Activated CD4-positive, alpha-beta memory T cell treated with anti-CD3 and anti-CD28 coated beads, Interleukin-2, amount 10 ng/mL, durations not matched to agents 7 days and 5 days (primary cell): ENCODE measurements at regions not wholly inside any gene's neighbourhood (a gene's known extent, or its start where the extent isn't known, plus 50 kb on each side); places are given as distances from the start of the nearest gene placed in this dataset.

Experiments
- CTCF ChIA-PET: fragments of 350-600 bp; sonication (Branson Sonifier 250); formaldehyde crosslinking; loops from one replicate; lab custom pipeline; 2021; ENCODE audit warnings: antibody characterized with exemption, inconsistent platforms; lab: Charles Lee
- POLR2A ChIA-PET: fragments of 350-600 bp; sonication (Branson Sonifier 250); formaldehyde crosslinking; loops from one replicate; lab custom pipeline; 2021; ENCODE audit warnings: antibody characterized with exemption; lab: Charles Lee
- DNase-seq: peaks from one replicate; pipeline ENCODE4 v3.0.0-alpha.2; 2020
- H3K27ac Mint-ChIP-seq: one replicate; pipeline ENCODE4 v1.8.0; 2021; ENCODE audit warnings: mild to moderate bottlenecking, mixed read lengths
- H3K27me3 Mint-ChIP-seq: one replicate; pipeline ENCODE4 v1.8.0; 2021; ENCODE audit warnings: mixed read lengths
- H3K36me3 Mint-ChIP-seq: one replicate; pipeline ENCODE4 v1.8.0; 2021; ENCODE audit warnings: low read depth, mixed read lengths
- H3K4me1 Mint-ChIP-seq: one replicate; pipeline ENCODE4 v1.8.0; 2021; ENCODE audit warnings: mixed read lengths
- H3K4me3 Mint-ChIP-seq: one replicate; pipeline ENCODE4 v1.8.0; 2021; ENCODE audit warnings: mild to moderate bottlenecking, mixed read lengths
- H3K9me3 Mint-ChIP-seq: one replicate; pipeline ENCODE4 v1.8.0; 2021; ENCODE audit warnings: mixed read lengths

DNA sequence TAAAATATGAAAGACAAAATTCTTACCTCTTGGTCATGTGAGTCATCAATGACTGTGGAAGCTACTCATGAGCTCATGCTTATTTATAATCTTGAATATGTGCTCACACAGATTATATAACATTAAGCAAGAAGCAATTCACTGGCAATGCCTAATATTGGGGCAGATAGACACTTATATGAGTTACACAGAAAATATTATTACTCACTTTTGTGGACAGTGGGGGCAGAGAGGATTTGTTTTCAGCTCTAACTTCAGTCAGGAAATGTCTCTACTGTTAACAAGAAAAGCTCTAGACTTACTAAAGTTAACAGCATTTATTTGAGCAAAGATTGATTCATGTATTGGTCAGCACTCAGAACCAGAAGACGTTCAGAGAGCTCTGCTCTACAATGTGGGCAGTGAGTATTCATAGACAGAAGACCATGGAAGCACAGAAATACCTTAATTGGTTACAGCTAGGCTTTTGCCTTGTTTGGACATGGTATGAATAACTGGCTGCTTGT, 85.8 kb upstream of the AHI1 start:
- no peak overlapping the region for H3K27ac Mint-ChIP-seq

DNA sequence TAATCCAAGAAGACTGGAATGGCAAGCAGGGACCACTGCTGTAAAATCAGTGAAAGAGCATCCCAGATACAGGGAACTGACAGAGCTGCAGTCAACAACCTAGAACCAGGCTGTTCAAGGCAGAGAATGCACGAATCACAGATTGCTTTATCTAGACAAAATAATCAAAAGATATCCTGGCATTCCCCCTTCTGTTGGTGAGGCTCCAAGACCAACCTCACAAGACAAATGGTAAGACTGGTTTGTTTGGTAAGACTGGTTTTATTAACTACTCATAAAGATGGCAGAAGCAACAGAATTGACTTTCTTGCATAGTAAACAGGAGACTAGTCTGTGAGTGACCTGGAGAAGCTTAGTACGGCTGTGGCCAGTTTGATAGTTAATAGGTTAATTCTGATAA, 88.8 kb upstream of the AHI1 start:
- Mint-ChIP-seq H3K9me3 (peaks cover 35% of the 10 kb centered on the region), H3K4me1 (peaks cover 41% of the 10 kb centered on the region), H3K36me3 (peaks cover 71% of the 10 kb centered on the region), H3K4me3 (peak overlapping the region; percentile 30), H3K27me3 (no peaks in the 10 kb centered on the region), H3K27ac (peak overlapping the region; percentile 64)
- POLR2A ChIA-PET, result interaction anchor here (0.9 to 2.1 kb wide), 4 partner anchors 9 to 49 kb away, joined by 3 to 9 read pairs (median 6); no protein-coding TSS in a partner anchor
- CTCF ChIA-PET, result interaction anchor here (1.2 to 1.3 kb wide), 2 partner anchors 48 to 50 kb away, joined by 3 to 6 read pairs; no protein-coding TSS in a partner anchor
- DNase-seq, result no peak

More for the DNA sequence above, 85.8 kb upstream of the AHI1 start:
- peaks cover 36% of the 10 kb centered on the region for H3K4me1 Mint-ChIP-seq
- CTCF ChIA-PET, result interaction anchor here (0.9 kb wide), 1 partner anchor 48 kb away, joined by 3 read pairs; no protein-coding TSS in a partner anchor
- DNase-seq, result no peak
- no peak overlapping the region for H3K4me3 Mint-ChIP-seq
- POLR2A ChIA-PET, result no interaction called here
- H3K36me3 Mint-ChIP-seq, result peaks cover 52% of the 10 kb centered on the region
- no peaks in the 10 kb centered on the region for H3K27me3 Mint-ChIP-seq
- H3K9me3 Mint-ChIP-seq, result peaks cover 20% of the 10 kb centered on the region

DNA sequence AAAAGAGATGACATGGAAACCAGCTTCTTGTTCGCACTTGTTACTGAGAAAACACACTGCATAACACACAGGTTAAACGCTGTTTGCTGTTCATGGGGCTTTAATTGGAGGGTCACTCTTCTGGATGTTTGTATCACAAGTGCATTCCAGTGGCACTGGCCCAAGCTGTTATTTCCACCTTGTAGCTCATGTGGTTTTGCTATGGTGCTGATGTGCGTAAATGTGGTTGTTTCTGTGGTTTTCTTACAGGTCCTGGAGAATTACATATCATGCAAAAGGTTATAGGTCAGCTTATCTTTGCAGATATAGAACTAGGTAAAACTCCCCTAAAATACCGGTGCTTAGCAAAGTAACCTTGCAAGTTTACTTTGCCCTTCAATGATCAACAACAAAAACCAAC, 89.3 kb upstream of the AHI1 start:
- peak overlapping the region; percentile 30 for H3K4me3 Mint-ChIP-seq
- POLR2A ChIA-PET, result interaction anchor here (0.9 to 2.1 kb wide), 4 partner anchors 9 to 49 kb away, joined by 3 to 9 read pairs (median 6); no protein-coding TSS in a partner anchor
- H3K9me3 Mint-ChIP-seq, result peaks cover 34% of the 10 kb centered on the region
- peak overlapping the region; percentile 64 for H3K27ac Mint-ChIP-seq
- peaks cover 42% of the 10 kb centered on the region for H3K4me1 Mint-ChIP-seq
- CTCF ChIA-PET, result interaction anchor here (1.1 to 1.3 kb wide), 3 partner anchors 13 to 51 kb away, joined by 3 to 6 read pairs (median 3); no protein-coding TSS in a partner anchor
- peak; percentile 59 for DNase-seq
- H3K36me3 Mint-ChIP-seq, result peaks cover 70% of the 10 kb centered on the region
- H3K27me3 Mint-ChIP-seq, result no peaks in the 10 kb centered on the region

DNA sequence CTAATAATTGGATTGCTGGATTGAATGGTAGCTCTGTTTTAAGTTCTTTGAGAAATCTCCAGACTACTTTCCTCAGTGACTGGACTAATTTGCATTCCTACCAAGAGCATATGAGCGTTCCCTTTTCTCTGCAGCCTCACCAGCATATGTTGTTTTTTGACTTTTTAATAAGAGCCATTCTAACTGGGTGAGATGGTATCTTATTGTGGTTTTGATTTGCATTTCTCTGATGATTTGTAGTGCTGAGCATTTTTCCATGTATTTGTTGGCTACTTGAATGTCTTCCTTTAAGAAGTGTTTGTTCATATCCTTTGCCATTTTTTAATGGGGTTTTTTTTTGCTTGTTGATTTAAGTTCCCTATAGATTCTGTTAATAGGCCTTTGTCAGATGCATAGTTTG, 94.7 kb upstream of the AHI1 start:
- Mint-ChIP-seq H3K9me3 (peaks cover 24% of the 10 kb centered on the region), H3K4me1 (peaks cover 19% of the 10 kb centered on the region), H3K27ac (no peak overlapping the region), H3K4me3 (no peak overlapping the region), H3K27me3 (peaks cover 10% of the 10 kb centered on the region), H3K36me3 (peaks cover 50% of the 10 kb centered on the region)
- ChIA-PET CTCF (interaction anchor here (0.6 kb wide), 1 partner anchor 88 kb away, joined by 4 read pairs; no protein-coding TSS in a partner anchor), POLR2A (no interaction called here)
- DNase-seq, result no peak

DNA sequence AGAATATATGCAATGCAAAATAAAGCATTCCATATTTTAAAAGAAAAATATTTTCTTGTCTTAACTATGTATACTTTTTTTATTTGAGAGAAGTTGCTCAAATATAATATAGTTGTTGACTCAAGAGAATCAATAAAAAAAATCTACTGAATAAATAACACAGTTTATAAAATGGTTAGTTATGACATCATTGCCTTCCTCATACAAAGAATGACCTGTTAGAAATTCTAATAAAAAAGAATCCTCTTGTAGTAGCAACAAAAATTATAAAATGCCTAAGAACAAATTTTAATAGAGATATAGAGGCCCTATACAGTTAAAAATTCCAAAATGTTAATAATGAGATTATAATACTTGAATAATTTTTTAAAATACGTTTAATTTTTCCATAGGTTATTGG, 96.5 kb upstream of the AHI1 start:
- Mint-ChIP-seq H3K4me3 (no peak overlapping the region), H3K27me3 (peaks cover 16% of the 10 kb centered on the region), H3K36me3 (peaks cover 50% of the 10 kb centered on the region), H3K4me1 (peaks cover 10% of the 10 kb centered on the region), H3K9me3 (peaks cover 26% of the 10 kb centered on the region), H3K27ac (no peak overlapping the region)
- ChIA-PET CTCF (interaction anchor here (1.4 kb wide), 1 partner anchor 12 kb away, joined by 3 read pairs; no protein-coding TSS in a partner anchor), POLR2A (no interaction called here)
- no peak for DNase-seq

DNA sequence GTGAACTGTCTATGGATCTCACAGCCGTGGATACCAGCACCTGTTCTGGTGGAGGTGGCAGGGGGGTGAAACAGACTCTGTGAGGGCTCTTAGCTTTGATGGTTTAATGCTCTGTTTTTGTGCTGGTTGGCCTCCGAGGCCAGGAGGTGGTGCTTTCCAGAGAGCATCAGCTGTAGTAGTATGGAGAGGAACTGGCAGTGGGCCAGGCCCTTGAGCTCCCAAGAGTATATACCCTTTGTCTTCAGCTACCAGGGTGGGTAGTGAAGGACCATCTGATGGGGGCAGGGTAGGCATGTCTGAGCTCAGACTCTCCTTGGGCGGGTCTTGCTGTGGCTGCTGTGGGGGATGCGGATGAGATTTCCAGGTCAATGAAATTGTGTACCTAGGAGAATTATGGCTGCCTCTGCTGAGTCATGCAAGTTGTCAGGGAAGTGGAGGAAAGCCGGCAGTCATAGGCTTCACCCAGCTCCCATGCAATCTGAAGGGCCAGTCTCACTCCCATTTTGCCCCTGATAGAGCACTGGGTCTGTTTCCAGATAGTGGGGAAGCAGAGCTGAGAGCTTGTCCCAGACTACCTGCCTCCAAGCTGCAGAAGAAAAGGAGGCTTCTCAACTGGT, 102.7 kb upstream of the AHI1 start:
- ChIA-PET POLR2A (interaction anchor here (0.8 kb wide), 1 partner anchor 118 kb away, joined by 3 read pairs; no protein-coding TSS in a partner anchor), CTCF (interaction anchor here (0.8 to 1.3 kb wide), 4 partner anchors 10 to 33 kb away, joined by 3 to 5 read pairs (median 3); no protein-coding TSS in a partner anchor)
- no peak for DNase-seq
- H3K4me3 Mint-ChIP-seq, result no peak overlapping the region
- peaks cover 7% of the 10 kb centered on the region for H3K4me1 Mint-ChIP-seq
- peaks cover 17% of the 10 kb centered on the region for H3K27me3 Mint-ChIP-seq
- H3K36me3 Mint-ChIP-seq, result peaks cover 39% of the 10 kb centered on the region
- H3K9me3 Mint-ChIP-seq, result peaks cover 22% of the 10 kb centered on the region
- no peak overlapping the region for H3K27ac Mint-ChIP-seq

DNA sequence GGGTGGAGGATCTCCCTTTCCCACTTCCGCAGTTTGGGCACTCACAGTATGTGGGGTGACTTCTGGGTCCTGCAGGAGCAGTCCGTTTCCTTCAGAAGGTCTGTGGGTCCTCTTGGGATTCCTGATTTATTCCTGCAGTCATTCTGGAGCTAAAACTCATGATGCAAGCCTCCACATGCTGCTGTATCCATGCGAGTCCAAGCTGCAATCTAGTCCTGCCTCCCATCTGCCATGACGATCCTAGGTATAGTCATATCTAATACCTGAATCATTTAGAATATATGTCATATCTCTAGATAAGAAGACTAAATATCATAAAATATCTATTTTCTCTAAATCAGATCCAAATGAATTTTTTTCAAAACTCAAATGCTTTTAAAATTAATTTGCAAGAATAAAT, 103.4 kb upstream of the AHI1 start:
- Mint-ChIP-seq H3K4me1 (peaks cover 7% of the 10 kb centered on the region), H3K27me3 (peaks cover 17% of the 10 kb centered on the region), H3K36me3 (peaks cover 38% of the 10 kb centered on the region), H3K27ac (no peak overlapping the region), H3K4me3 (no peak overlapping the region), H3K9me3 (peaks cover 22% of the 10 kb centered on the region)
- no peak for DNase-seq
- CTCF ChIA-PET, result interaction anchor here (1.2 to 1.3 kb wide), 2 partner anchors 12 to 14 kb away, joined by 3 read pairs; no protein-coding TSS in a partner anchor
- POLR2A ChIA-PET, result interaction anchor here (0.8 kb wide), 1 partner anchor 119 kb away, joined by 3 read pairs; no protein-coding TSS in a partner anchor

DNA sequence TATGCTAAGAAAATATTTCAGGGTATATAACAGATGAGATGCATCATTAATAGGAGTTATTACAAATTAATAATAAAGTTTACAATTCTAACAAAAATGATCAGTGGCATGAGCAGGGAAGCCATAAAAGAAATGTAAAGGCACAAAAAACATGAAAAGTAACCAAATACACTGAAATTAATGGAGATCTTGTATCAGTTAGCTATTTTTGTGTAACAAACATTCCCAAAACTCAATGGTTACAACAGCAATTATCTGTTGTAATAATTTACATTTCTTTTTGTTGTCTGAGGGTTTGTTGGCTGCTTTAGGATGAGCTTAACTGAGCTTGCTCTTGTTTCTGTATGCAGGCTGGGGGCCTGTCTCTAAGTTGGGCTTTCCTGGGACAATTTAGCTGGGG, 104.3 kb upstream of the AHI1 start:
- Mint-ChIP-seq H3K27ac (no peak overlapping the region), H3K36me3 (peaks cover 32% of the 10 kb centered on the region), H3K4me3 (no peak overlapping the region), H3K27me3 (peaks cover 16% of the 10 kb centered on the region), H3K9me3 (peaks cover 22% of the 10 kb centered on the region), H3K4me1 (peaks cover 7% of the 10 kb centered on the region)
- POLR2A ChIA-PET, result no interaction called here
- DNase-seq, result no peak
- CTCF ChIA-PET, result no interaction called here

DNA sequence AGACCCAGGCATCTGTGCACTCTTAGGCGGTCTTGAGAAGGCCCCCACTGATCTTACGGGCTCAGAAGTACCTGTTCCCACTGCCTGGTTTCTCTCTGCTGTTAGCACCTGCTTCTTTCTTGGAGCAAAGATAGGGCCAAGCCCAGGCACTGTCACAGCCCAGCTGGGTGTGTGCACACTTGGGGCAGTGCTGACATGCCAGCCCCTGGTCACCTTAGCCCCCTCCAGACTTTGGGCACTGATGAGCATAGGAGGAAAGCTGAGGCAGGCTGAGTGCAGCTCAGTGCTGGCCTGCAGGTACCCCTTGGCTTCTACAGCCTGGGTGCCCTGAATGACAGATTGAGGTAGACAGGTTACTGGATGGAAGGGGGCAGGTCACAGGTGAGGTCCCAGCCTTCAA, 105.7 kb upstream of the AHI1 start:
- ChIA-PET POLR2A (no interaction called here), CTCF (no interaction called here)
- H3K27ac Mint-ChIP-seq, result no peak overlapping the region
- DNase-seq, result no peak
- peaks cover 12% of the 10 kb centered on the region for H3K27me3 Mint-ChIP-seq
- H3K4me1 Mint-ChIP-seq, result peaks cover 6% of the 10 kb centered on the region
- H3K36me3 Mint-ChIP-seq, result peaks cover 20% of the 10 kb centered on the region
- peaks cover 13% of the 10 kb centered on the region for H3K9me3 Mint-ChIP-seq
- H3K4me3 Mint-ChIP-seq, result no peak overlapping the region

DNA sequence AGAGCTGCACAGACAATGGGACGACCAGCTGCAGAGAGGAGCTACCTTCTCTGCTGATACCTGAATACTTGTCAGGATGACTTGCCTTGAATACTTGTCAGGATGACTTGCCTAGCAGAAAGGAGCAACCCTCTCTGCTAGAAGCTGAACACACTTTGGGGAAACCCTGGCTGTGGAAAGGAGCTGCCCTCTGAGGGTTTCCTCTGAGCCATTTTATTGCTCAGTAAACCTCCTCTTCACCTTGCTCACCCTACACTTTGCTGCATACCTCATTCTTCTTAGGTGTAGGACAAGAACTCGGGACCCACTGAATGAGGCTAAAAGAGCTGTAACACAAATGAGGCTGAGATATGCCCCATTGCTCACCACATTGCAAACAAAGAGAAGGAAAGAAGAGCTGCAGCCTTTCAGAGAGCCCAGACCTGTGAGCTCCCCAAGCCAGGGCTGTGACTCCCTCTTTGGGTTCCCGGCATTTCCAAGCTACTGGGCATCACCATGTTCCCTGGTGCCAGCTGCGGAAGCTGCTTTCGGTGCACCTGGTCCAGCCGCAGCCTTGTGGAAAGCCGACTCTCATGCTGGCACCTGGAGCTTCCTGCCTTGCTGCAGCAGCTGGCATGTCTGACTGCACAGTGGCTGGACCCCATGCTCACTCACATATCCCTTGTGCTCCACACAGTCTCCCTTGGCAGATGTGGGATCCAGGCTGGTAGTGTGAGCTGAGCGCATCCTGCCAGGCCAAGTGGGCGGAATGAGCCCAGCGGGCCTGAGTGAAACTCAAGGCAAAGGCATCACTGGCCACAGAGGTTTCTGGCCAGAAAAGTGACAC, 106.7 kb upstream of the AHI1 start:
- H3K27ac Mint-ChIP-seq, result no peak overlapping the region
- peaks cover 9% of the 10 kb centered on the region for H3K9me3 Mint-ChIP-seq
- peaks cover 12% of the 10 kb centered on the region for H3K27me3 Mint-ChIP-seq
- H3K4me3 Mint-ChIP-seq, result no peak overlapping the region
- H3K36me3 Mint-ChIP-seq, result peaks cover 12% of the 10 kb centered on the region
- H3K4me1 Mint-ChIP-seq, result peaks cover 6% of the 10 kb centered on the region
- DNase-seq, result no peak
- ChIA-PET POLR2A (no interaction called here), CTCF (no interaction called here)

DNA sequence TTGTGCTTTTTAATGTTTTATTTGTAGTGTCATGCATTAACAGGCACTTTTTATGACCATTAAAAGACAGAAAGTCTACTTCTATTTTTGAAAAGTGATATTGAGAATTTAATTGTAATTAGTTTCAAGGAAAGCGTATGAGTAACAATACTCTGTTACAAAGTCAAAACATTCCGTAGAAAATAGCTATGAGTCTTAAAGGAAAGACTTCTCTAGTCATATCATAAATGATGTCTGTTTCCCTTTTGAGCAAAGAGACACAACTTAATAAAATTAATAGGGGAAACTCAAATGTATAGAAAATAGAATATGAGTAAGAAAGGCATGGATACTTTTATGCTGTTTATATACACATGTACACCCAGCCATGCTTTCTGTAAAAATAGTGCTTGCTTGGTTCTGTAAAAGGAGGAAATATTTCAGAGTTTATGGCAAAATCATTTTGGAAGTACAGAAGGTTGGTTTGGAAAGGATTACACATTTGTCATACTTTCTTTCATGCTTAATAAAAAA, 107.8 kb upstream of the AHI1 start:
- Mint-ChIP-seq H3K27ac (no peak overlapping the region), H3K36me3 (peaks cover 3% of the 10 kb centered on the region), H3K4me1 (no peaks in the 10 kb centered on the region), H3K27me3 (peaks cover 8% of the 10 kb centered on the region), H3K4me3 (no peak overlapping the region), H3K9me3 (peaks cover under 1% of the 10 kb centered on the region)
- DNase-seq, result no peak
- ChIA-PET CTCF (no interaction called here), POLR2A (no interaction called here)

DNA sequence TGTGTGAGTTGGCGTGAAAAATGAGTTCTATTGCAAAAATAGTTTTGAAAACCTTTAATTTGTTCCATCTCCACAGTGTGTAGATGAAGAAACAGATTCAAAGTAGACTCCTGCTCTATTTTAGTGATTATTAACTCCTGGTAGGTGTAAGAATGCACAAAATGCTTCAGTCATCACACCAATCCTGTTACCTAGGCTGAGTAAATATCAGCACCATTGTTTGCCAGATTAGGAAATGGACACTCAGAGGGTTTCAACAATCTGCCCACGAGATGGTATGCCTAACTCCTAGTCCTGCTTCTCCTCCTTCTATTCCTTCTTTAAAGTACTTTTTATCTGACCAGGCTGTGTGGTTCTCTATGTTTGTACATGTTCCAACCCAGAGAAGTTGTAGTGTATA, 108.9 kb upstream of the AHI1 start:
- no peaks in the 10 kb centered on the region for H3K9me3 Mint-ChIP-seq
- CTCF ChIA-PET, result no interaction called here
- POLR2A ChIA-PET, result no interaction called here
- H3K4me3 Mint-ChIP-seq, result no peak overlapping the region
- H3K36me3 Mint-ChIP-seq, result no peaks in the 10 kb centered on the region
- no peak for DNase-seq
- H3K27ac Mint-ChIP-seq, result no peak overlapping the region
- no peaks in the 10 kb centered on the region for H3K4me1 Mint-ChIP-seq
- peaks cover 14% of the 10 kb centered on the region for H3K27me3 Mint-ChIP-seq
